ENCODE measurements at regions not wholly inside any gene's neighbourhood (a gene's known extent, or its start where the extent isn't known, plus 50 kb on each side); places are given as distances from the start of the nearest gene placed in this dataset.

DNA sequence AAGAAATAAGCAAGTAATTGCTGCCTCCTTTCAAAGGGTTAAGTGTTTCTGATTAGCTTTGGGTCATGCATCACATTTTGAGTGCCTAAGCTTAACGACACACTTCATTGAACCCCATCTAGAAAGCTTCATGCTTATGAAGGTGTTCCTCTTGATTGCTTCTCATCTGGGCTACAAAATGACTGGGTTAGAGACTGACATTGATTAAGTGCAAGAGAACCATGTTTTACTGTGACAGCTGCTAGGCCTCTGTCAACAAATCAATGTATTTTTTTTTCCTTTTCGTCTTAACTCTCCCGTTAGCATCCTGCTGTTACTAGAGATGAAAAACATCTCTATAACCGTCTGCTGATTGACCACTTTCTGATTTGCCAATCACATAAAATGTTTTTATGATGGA lies 725.0 kb downstream of the TLE1 start:
- DNase-seq = no peak

DNA sequence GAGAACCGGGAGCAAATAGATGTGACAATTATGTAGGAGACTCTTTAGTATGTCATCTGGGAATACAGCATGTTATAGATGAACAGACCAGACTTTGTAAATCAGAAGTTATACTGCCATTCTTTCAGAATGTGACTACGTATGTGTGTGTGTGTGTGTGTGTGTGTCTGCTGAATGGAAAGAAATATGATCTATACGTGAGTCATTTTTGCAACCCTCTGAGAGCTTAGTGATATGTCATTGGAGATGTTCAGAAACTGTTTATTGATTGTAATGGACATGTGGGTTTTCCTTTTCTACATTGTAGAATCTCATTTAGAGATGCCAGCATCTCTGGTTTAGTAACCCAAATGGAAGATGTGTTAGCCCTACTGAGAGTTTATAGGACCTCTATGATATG lies 731.5 kb downstream of the TLE1 start:
- DNase-seq = no peak

DNA sequence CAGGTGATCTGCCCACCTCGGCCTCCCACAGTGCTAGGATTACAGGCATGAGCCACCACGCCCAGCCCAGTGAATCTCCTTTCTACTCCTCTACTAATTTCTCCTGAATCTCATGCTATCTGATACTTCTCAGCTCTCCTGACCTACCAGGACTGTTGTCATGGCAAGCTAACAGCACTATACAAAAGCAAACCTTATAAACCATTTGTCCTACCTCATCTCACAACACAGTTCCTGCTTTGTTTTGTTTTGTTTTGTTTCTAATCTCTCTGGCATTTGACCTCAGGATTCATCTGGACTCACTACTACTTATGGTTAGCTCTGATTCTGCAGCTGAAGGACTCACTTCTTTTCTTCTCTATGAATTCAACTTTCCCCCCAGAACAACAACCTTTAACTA lies 734.8 kb downstream of the TLE1 start:
- DNase-seq = no peak

DNA sequence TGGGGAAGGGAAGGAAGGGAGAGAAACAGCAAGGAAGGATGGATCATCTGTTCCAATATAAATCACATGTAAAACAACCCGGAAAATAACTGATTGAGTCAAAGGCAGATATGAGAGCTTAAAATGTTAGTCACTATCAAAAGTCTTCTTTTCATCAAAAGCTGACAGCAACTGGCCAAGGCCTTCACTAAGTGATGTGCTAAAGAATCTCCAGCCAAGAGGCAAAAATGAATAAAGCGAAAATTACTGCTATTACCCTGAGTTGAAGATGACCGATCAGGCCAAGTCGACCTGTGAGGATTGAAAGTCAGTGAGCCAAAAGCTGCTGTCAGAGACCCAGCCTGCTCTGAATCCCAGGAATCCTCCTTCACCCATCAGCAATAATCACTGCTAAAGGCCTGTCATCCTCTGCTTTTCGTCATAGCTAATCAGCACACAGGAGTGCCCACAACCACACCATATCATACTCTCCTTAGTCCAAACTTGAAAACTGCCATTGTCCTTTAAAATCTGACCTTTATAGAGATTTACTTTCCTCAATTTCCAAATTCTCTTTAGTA lies 736.9 kb downstream of the TLE1 start:
- DNase-seq = no peak

DNA sequence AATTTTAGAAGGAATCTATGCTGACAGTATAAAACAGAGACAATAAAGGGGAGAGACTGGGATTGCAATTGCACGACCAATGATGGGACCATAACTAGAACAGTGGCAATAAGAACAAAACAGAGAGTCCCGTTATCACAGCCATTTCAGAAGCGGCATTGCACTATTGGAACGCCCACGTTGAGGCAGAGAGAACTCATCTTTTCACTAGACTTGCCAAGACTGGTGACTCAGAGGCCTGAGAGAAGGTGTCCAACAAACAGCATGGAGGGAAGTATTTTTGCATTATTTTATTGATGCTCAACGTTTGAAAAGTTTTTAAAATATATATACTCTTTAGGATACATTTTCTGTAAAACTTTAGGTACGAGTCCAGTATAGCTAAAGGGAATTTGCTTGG lies 737.7 kb downstream of the TLE1 start:
- no peak for DNase-seq

DNA sequence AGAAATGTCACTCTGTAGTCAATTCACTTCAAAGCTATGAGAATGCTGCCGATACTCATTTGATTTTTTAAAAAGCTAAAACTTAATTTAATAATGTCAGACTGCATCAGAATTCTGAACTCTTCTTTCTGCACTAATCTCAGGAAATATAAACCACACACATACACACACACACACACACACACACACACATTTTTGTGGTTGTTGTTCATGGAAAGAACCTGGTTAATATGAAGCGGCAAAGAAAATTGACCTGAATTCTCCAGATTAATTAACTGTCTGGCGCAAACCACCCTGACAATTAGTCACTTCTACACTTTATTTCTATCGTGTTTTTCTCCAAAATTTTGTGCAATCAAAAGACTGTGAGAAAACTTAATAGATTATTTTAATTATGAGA lies 740.5 kb downstream of the TLE1 start:
- DNase-seq = no peak

DNA sequence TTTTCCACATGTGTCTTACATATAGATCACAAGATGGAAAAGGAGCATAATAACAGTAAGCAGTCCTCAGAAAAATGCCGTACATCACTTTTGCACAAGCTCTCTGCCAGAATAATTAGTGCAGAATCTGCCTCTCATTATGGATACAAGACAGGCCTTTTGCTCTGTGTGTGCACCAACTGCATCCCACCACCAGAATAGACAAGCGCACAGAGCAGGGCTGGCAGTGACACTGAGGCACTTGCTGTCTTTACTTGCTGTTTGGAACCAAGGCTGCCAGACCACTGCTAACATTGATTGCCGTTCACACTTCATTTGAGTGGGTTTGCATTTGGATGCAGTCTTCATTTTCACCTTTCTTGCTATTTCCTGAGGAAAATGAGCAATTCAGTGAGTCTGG lies 741.3 kb downstream of the TLE1 start:
- no peak for DNase-seq

DNA sequence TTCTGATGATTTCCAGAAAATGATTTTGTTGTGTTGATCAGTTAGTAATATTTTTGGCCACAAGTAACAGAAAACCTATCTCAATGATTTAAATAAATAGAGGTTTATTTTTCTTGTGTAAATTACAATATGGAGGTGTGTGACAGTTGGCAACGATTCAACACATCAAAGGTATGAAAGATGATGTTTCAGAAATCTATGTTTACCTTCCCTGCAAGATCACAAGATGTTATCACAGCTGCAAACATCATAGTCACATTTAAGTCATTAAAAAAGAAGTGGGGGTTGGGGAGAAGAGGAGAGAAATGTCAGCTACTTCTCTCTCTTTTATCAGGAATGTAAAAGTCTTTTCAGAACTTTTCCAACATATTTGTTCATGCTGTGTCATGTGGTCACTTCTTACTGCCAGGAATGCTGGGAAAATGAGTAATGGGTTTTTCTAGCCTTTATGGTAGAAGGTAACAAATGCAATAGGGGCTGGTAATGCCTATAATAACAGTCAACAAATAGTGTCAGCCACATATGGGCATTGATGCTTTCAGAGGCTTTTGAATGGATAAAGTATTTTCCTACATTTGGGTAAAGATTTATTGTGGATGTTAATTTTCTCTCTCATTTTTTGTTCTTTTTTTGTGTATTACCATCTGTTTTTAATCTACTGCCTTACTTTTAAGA lies 742.7 kb downstream of the TLE1 start:
- DNase-seq = no peak

DNA sequence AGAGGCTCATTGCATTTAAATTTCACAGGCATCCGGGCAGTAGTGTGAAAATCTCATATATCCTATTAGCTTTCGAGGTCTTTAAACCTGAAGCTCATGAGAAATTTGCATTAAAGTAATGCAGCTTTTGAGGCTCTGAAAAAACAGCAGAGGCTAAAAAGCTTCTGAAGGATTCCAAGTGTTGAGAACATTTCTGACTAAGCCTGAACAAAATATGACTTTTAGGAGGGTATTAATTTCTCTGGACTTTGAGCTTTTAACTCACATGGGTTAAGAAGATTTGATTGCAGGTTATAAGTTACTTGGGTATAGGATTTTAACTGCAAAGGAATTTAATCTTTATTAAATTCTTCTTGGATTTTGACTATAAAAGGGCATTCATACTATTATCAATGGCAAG lies 743.9 kb downstream of the TLE1 start:
- no peak for DNase-seq

DNA sequence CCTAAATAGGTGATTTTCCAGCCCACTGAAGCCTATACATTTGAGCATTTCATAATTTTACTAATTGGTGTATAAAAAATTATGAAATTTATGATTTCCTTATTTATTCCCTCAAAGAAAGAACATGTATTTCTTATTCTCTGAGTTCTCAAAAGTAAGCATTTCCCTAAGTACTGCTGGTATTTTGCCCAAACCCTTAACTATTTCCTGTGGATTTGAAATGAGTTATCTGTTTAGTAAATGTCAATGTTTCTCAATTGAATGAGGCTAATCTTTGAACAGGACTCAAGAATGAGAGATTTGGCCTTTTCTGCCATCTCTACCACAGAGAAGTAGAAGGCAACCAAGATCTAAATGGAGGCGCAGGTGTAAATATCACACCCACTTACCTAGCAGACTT lies 751.7 kb downstream of the TLE1 start:
- no peak for DNase-seq

DNA sequence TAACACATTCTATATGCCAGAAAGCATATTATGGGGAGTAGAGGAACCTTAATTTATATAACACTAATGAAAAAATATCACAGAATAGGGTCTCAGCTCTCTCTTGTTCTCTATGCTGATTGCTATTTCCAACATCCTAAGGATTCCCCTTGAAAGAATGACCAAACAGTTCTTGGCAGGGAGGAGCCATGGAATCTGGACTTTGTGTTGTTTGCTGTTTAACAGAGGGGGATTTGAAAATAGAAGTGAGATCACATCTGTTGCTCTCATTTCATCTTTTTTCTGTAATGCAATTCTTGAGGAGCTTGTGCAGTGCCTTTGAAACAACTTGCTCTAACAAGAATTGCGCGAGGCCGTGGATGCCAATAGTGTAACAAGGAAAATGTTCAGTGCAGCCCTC lies 755.3 kb downstream of the TLE1 start:
- no peak for DNase-seq

DNA sequence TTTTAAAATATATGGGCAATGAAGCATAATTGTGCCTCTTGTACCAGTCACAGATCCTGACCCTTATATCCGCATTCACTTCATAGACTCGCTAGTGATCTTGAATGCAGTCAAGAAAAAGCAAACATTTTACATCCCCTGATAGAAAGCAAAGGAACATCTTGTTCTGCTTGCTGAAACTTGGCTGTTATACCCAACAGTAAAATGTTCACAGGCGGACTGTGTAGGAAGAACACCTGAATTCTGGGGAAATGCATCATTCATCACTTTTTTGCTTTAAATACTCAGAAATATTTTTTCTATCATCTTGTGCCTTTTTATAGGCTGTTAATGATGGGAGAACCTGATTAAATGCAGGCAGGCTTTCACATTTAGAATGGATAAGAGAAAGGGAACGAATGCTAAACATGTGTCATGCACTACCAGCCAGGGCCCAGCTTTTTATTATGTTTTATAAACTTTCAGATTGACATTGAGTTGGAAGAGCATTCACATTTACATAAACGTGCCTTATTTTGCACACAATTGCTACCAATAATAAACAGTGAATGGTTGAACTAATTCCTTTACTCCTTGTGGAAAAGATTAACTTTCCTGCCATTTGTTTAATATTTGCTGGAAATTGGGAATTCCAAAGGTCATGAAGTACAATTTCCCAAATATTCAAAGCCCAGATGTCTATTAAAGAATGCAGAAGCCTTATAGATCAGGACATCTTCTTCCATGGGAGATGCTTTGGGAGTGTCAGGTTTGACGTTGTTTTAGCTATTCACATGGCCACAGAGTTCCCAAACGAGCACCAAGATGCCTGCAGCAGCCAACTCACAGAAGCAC lies 756.2 kb downstream of the TLE1 start:
- no peak for DNase-seq

DNA sequence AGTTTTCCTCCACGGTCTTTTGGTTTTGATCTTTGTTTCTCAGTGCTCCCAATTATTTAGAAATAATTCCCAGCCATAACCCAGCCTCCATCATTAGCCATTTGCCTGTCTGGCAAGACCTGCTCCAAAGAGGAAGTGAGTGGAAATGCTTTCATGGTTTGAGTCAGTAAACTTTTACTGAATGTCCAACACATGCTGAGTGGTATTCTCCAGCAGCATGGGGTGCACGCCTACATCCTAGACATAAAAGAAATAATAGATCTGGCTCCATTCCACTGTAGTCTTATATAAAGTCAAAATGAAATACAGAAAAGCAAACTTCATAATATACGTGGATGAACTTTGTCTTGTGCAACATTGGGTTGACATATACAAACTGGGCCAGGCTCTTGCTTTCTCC lies 757.2 kb downstream of the TLE1 start:
- no peak for DNase-seq

DNA sequence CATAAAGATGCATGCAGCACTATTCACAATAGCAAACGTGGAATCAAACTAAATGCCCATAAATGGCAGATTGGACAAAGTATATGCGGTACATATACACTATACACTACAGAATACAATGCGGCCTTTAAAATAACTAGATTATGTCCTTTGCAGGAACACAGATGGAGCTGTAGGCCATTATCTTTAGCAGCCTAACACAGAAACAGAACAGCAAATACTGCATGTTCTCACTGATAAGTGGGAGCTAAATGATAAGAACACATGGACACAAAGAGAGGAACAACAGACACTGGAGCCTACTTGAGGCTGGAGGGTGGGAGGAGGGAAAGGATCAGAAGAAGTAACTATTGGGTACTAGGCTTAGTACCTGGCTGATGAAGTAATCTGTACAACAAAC lies 758.2 kb downstream of the TLE1 start:
- DNase-seq = no peak

DNA sequence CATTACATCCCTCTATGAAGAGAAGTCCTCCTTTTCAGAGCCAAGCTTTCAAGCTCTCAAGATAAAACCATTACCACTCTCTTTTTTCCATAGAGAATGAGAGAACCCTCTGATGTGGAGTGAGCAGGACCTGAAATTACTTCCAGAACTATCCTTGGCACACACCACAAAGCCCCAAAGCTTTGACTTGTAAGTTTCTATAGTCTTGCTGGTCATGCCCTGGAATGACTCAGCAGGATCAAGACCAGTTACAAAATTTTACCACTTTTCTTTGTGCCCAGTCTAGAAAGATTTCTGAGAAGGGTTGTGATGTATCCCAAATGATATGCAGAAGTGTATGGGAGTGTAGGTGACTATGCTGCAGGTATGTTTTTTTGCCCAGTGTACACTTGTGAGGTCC lies 760.6 kb downstream of the TLE1 start:
- no peak for DNase-seq

DNA sequence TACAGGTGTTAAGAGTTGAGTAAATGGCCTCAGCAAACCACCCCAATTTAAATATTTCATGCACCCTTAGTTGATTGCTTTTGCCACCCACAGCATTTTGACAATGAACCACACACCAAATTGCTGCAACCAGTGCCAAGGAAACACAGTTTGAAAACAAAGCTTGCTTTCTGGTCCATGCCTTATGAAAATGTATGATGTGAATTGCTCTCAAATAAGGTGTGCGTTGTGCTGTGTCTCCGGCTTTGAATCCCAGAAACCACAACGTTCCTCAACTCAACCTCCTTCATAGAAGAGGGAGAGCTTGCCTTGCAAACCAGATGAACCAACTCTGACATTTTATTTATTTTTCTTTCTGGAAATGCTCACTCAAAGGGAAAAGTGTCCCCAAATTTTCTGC lies 762.7 kb downstream of the TLE1 start:
- DNase-seq = no peak

DNA sequence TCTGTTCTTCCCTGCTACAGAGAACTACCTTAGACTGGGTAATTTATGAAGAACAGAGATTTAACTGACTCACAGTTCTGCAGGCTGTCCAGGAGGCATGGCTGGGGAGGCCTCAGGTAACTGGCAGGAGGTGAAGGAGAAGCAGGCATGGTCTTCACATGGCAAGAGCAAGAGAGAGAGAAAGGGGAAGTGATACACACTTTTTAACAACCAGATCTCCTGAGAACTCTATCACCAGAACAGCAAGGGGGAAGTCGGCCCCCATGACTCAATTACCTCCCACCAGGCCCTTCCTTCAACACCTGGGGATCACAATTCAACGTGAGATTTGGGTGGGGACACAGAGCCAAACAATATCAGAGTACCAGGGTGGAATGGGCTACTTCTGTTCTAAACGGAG lies 766.8 kb downstream of the TLE1 start:
- DNase-seq = no peak

DNA sequence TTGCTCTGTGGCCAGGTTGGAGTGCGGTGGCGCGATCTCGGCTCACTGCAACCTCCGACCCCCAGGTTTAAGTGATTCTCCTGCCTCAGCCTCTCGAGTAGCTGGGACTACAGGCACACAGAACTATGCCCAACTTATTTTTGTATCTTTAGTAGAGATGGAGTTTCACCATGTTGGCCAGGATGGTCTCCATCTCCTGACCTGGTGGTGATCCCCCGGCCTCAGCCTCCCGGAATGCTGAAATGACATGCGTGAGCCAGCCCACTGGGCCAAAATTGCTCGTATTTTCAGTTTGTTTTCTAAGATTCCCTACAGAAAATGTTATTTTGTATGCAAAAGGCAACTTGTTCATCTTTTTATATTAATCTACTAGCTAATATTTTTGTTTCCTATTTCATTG lies 782.6 kb downstream of the TLE1 start:
- no peak for DNase-seq

DNA sequence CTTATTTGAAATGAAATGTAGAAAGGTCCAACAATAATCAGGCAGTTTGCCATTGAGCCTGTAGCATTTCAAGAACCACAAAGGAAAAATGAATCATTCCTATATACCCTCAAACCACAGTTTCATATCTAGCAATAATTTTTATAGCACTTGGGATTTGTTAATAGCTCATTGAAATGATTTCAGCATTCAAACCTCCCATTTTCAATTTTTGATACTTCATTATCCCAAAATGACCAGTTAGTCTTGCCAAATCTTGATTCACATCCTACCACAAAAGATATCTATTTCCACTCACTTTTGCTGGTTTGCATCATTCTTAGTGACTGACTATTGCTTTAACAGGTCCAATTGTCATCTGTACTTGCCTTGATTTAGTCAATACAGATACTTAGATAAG lies 790.1 kb downstream of the TLE1 start:
- no peak for DNase-seq

DNA sequence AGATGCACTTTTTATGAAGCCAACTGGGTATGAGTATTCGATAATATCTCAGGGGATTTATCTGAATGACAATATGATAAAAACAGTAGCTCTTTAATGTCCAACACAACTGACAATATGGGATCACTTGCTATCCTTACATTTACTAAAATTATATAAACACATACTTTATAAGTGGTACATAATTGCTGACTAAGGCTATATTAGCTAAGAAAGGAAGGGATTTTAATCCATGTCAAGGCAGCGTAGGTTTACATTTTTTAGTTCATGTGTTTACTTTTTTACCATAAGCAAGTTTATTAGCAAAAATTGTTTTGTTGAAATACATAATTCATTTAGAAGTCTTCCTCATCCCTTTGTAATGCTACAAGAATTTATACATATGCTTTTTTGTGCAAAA lies 796.2 kb downstream of the TLE1 start:
- no peak for DNase-seq

DNA sequence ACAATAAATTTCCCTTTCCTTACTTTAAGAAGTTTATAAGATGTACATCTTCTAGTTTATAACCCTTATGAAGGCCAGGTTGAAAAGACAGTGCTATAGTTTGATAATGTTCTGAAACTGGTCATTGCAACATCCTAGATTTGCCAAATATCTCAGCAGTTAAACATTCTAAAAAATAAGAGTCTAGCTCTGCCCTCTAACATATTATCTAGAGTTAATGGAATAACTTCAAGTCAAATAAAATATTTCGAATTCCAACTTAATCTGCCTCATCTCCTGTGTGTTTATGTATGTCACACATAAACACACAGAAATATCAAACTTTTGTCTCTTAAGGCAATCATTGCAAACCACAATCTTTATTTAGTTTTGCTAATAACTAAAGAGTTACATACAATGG lies 796.6 kb downstream of the TLE1 start:
- DNase-seq = no peak

DNA sequence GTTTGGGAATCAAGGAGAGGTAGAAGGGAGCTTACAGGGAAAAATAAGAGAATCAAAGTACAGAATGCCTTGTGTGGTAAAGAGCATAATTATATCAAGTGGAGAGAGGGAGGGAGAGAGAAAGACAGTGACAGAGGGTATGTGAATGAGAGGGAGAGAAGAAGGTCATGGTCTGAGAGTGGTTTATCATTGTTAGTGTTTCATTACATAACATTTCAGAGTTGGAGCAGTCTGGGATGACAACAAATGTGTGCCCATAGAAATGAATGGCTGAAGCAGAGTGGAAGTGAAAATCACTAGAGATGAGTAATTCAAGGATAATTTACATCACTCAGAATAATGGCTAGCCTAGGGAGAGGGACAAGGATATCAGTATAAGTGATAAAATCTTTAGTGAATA lies 799.2 kb downstream of the TLE1 start:
- no peak for DNase-seq

DNA sequence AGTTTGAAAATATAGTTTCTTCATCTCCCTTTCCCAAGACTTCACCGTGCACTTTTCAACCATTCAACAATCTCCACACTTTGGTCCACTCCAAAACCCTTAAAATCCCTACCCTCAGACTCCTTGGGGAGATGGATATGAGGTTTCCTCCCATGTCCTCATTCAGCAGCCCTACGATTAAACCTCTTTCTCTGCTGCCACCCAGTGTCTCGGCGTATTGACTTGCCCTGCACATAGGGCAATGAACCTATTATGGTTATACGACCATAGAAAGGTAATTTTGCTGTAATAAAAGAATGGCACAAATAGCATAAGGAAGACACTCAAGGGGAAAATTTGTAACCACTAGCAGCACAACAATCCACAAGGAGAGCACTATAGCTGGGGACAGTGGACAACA lies 803.5 kb downstream of the TLE1 start:
- DNase-seq = no peak

DNA sequence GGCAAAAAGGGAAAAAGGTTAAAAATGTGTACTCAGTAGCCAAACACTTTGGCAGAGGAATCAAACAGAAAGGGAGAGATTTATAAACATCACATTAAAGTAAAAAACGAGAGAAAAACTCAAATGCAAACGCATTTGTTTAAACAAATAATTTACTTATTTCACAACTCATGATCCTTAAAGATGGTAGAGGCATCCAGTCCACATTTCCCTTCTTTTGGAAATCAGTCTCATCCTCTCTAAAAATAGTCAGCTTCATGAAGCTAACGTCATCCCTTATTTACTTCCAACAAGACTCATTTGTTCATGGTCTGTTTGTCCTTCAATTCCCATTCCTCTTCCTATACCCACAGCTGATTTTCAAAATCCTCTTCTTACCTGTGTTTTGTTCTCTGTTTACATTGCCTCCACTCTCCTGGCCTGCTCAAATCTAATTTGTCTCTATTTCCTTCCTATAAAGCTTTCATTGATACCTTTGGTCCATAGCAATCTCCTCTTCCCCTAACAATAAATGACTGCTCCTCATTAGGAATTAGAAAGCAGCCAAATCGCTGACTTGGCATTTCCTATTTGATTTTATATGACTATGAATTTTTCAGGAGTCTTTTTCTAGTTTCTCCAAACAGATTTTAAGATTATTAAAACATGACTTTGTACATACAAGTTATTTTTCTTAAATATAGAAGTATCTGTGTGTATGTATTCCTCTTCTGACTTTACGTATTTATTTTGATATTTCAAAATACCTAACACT lies 805.3 kb downstream of the TLE1 start:
- DNase-seq = no peak
